OCI-LY7 (cell line): ENCODE measurements at regions not wholly inside any gene's neighbourhood (a gene's known extent, or its start where the extent isn't known, plus 50 kb on each side); places are given as distances from the start of the nearest gene placed in this dataset.

ENCODE experiments used
- CTCF ChIP-seq: fragments of 200-600 bp; sonication (generic); conservative IDR thresholded peaks from 2 replicates; pipeline ENCODE4 v1.5.1; 2014; ENCODE audit warnings: mild to moderate bottlenecking, antibody characterized with exemption, low read length, moderate library complexity, mixed read lengths
- EZH2phosphoT487 ChIP-seq: fragments of 200-600 bp; sonication (generic); IDR thresholded peaks from 2 replicates; pipeline ENCODE4 v1.6.1; 2018; ENCODE audit warnings: low read depth, borderline replicate concordance, mild to moderate bottlenecking, mixed run types, antibody characterized with exemption, low read length, moderate library complexity, mixed read lengths

- TF ChIP-seq CTCF (no peak), EZH2phosphoT487 (no peak)
Observed at GRCh38 chr9:86458191-86458855, 104.1 kb upstream of the TUT7 start.
